Neural progenitor cell (in vitro differentiated cells): ENCODE measurements at regions not wholly inside any gene's neighbourhood (a gene's known extent, or its start where the extent isn't known, plus 50 kb on each side); places are given as distances from the start of the nearest gene placed in this dataset.

Experiments
- DNase-seq: peaks from one replicate; pipeline ENCODE4 v3.0.0-alpha.2; 2016; ENCODE audit warnings: low spot score
- H2AFZ ChIP-seq: fragments of 200-600 bp; sonication (generic); replicated peaks from 2 replicates; pipeline ENCODE4 v1.6.1; 2016; ENCODE audit warnings: antibody characterized with exemption
- H3F3A ChIP-seq: fragments of 200-600 bp; sonication (generic); 2 replicates; pipeline ENCODE4 v1.6.1; 2016; ENCODE audit warnings: antibody characterized with exemption, low read depth
- H3K27ac ChIP-seq: fragments of 200-600 bp; sonication (generic); 2 replicates; pipeline ENCODE4 v1.5.1; 2016; ENCODE audit warnings: mild to moderate bottlenecking
- H3K27me3 ChIP-seq: fragments of 200-600 bp; sonication (generic); 2 replicates; pipeline ENCODE4 v1.6.1; 2016; ENCODE audit warnings: mild to moderate bottlenecking, moderate library complexity
- H3K36me3 ChIP-seq: fragments of 200-600 bp; sonication (generic); 2 replicates; pipeline ENCODE4 v1.5.1; 2016
- H3K4me1 ChIP-seq: fragments of 200-600 bp; sonication (generic); 2 replicates; pipeline ENCODE4 v1.6.1; 2016; ENCODE audit warnings: mixed run types
- H3K4me2 ChIP-seq: fragments of 200-600 bp; sonication (generic); 2 replicates; pipeline ENCODE4 v1.6.1; 2016
- H3K4me3 ChIP-seq: fragments of 200-600 bp; sonication (generic); 2 replicates; pipeline ENCODE4 v1.5.1; 2016
- H3K79me2 ChIP-seq: fragments of 200-600 bp; sonication (generic); 2 replicates; pipeline ENCODE4 v1.6.1; 2016; ENCODE audit warnings: low read depth
- H3K9ac ChIP-seq: fragments of 200-600 bp; sonication (generic); 2 replicates; pipeline ENCODE4 v1.6.1; 2016
- H3K9me3 ChIP-seq: fragments of 200-600 bp; sonication (generic); 2 replicates; pipeline ENCODE4 v1.5.1; 2016; ENCODE audit warnings: low read depth
- H4K20me1 ChIP-seq: fragments of 200-600 bp; sonication (generic); 2 replicates; pipeline ENCODE4 v1.6.1; 2016; ENCODE audit warnings: low read depth
- H3K27ac Mint-ChIP-seq: 3 replicates; pipeline ENCODE4 v1.8.0; 2021; ENCODE audit warnings: mixed read lengths
- H3K27me3 Mint-ChIP-seq: 2 replicates; pipeline ENCODE4 v1.8.0; 2022; ENCODE audit warnings: low read depth, mild to moderate bottlenecking, inconsistent platforms, moderate library complexity, mixed read lengths; ENCODE audit not compliant: insufficient read depth
- H3K36me3 Mint-ChIP-seq: 3 replicates; pipeline ENCODE4 v1.8.0; 2021; ENCODE audit warnings: mixed read lengths
- H3K4me1 Mint-ChIP-seq: 3 replicates; pipeline ENCODE4 v1.8.0; 2021; ENCODE audit warnings: mixed read lengths
- H3K4me3 Mint-ChIP-seq: 3 replicates; pipeline ENCODE4 v1.8.0; 2021; ENCODE audit warnings: mild to moderate bottlenecking, moderate library complexity, mixed read lengths
- H3K9me3 Mint-ChIP-seq: 3 replicates; pipeline ENCODE4 v1.8.0; 2020; ENCODE audit warnings: mixed read lengths
- CTCF ChIP-seq: fragments of 200-600 bp; sonication (generic); IDR thresholded peaks from 2 replicates; pipeline ENCODE4 v1.5.1; 2017; ENCODE audit warnings: antibody characterized with exemption, mild to moderate bottlenecking
- EZH2 ChIP-seq: fragments of 200-600 bp; sonication (generic); IDR thresholded peaks from 2 replicates; pipeline ENCODE4 v1.6.1; 2017; ENCODE audit warnings: antibody characterized with exemption, mild to moderate bottlenecking, moderate library complexity
- EZH2phosphoT487 ChIP-seq: fragments of 200-600 bp; sonication (generic); IDR thresholded peaks from 2 replicates; pipeline ENCODE4 v1.6.1; 2017; ENCODE audit warnings: antibody characterized with exemption

- H3F3A ChIP-seq, result no peaks in the 10 kb centered on the region
- H3K27me3 Mint-ChIP-seq, result peaks cover 2% of the 10 kb centered on the region
- H3K4me1 ChIP-seq, result peaks cover 9% of the 10 kb centered on the region
- no peaks in the 10 kb centered on the region for H3K36me3 Mint-ChIP-seq
- no peak overlapping the region for H3K9ac ChIP-seq
- no peaks in the 10 kb centered on the region for H3K9me3 ChIP-seq
- peaks cover 31% of the 10 kb centered on the region for H3K4me1 Mint-ChIP-seq
- no peak overlapping the region for H3K27ac ChIP-seq
- DNase-seq, result no peak
- H3K79me2 ChIP-seq, result no peaks in the 10 kb centered on the region
- peaks cover 2% of the 10 kb centered on the region for H3K9me3 Mint-ChIP-seq
- no peaks in the 10 kb centered on the region for H4K20me1 ChIP-seq
- no peak overlapping the region for H3K4me3 Mint-ChIP-seq
- TF ChIP-seq CTCF (no peak), EZH2 (no peak), EZH2phosphoT487 (no peak)
- H3K36me3 ChIP-seq, result no peaks in the 10 kb centered on the region
- peak overlapping the region; percentile 31 for H3K27ac Mint-ChIP-seq
- H3K4me2 ChIP-seq, result no peak overlapping the region
- H2AFZ ChIP-seq, result no peak overlapping the region
- H3K27me3 ChIP-seq, result peaks cover 11% of the 10 kb centered on the region
- no peak overlapping the region for H3K4me3 ChIP-seq
Observed at GRCh38 chr13:111901267-111901915, 165.6 kb upstream of the SOX1 start.

- Mint-ChIP-seq H3K4me1 (peaks cover 21% of the 10 kb centered on the region), H3K27ac (no peak overlapping the region), H3K4me3 (no peak overlapping the region), H3K9me3 (peaks cover 2% of the 10 kb centered on the region), H3K36me3 (no peaks in the 10 kb centered on the region), H3K27me3 (no peaks in the 10 kb centered on the region)
- no peaks in the 10 kb centered on the region for H3K9me3 ChIP-seq
- no peaks in the 10 kb centered on the region for H3K27me3 ChIP-seq
- no peaks in the 10 kb centered on the region for H3K79me2 ChIP-seq
- H4K20me1 ChIP-seq, result no peaks in the 10 kb centered on the region
- no peak overlapping the region for H3K27ac ChIP-seq
- H3F3A ChIP-seq, result no peaks in the 10 kb centered on the region
- H3K36me3 ChIP-seq, result no peaks in the 10 kb centered on the region
- TF ChIP-seq EZH2phosphoT487, result no peak
- no peak for TF ChIP-seq CTCF
- no peak for TF ChIP-seq EZH2
- DNase-seq, result no peak
- peaks cover 9% of the 10 kb centered on the region for H3K4me1 ChIP-seq
- no peak overlapping the region for H2AFZ ChIP-seq
- H3K9ac ChIP-seq, result no peak overlapping the region
- no peak overlapping the region for H3K4me2 ChIP-seq
- H3K4me3 ChIP-seq, result no peak overlapping the region
Observed at GRCh38 chr13:111902726-111903125, 164.2 kb upstream of the SOX1 start.

- Histone ChIP-seq H3K9ac (no peak overlapping the region), H3K27ac (no peak overlapping the region), H3K36me3 (no peaks in the 10 kb centered on the region), H3K4me1 (peaks cover 9% of the 10 kb centered on the region), H3K27me3 (no peaks in the 10 kb centered on the region), H4K20me1 (no peaks in the 10 kb centered on the region), H3K9me3 (no peaks in the 10 kb centered on the region), H3K79me2 (no peaks in the 10 kb centered on the region), H3K4me2 (no peak overlapping the region), H2AFZ (no peak overlapping the region), H3K4me3 (no peak overlapping the region), H3F3A (no peaks in the 10 kb centered on the region)
- H3K9me3 Mint-ChIP-seq, result peaks cover 2% of the 10 kb centered on the region
- H3K27me3 Mint-ChIP-seq, result peaks cover under 1% of the 10 kb centered on the region
- no peak overlapping the region for H3K4me3 Mint-ChIP-seq
- H3K4me1 Mint-ChIP-seq, result peaks cover 19% of the 10 kb centered on the region
- no peak for TF ChIP-seq CTCF
- TF ChIP-seq EZH2, result no peak
- no peak for TF ChIP-seq EZH2phosphoT487
- no peaks in the 10 kb centered on the region for H3K36me3 Mint-ChIP-seq
- DNase-seq, result no peak
- no peak overlapping the region for H3K27ac Mint-ChIP-seq
Observed at GRCh38 chr13:111903143-111903542, 163.8 kb upstream of the SOX1 start.
